DOHH2 (cell line): ENCODE measurements at regions not wholly inside any gene's neighbourhood (a gene's known extent, or its start where the extent isn't known, plus 50 kb on each side); places are given as distances from the start of the nearest gene placed in this dataset.

ENCODE experiments used
- CTCF ChIP-seq: fragments of 200-600 bp; sonication (generic); IDR thresholded peaks from one replicate; pipeline ENCODE4 v1.5.1; 2014; ENCODE audit warnings: antibody characterized with exemption, mild to moderate bottlenecking, low read depth, low read length; ENCODE audit not compliant: poor library complexity, severe bottlenecking
- EZH2phosphoT487 ChIP-seq: fragments of 200-600 bp; sonication (generic); IDR thresholded peaks from 2 replicates; pipeline ENCODE4 v1.6.1; 2017; ENCODE audit warnings: borderline replicate concordance, mild to moderate bottlenecking, antibody characterized with exemption, low read length, moderate library complexity, mixed read lengths

GRCh38 chr2:177155631-177156030 is 57.0 kb upstream of the HNRNPA3 start:
- no peak for TF ChIP-seq CTCF
- no peak for TF ChIP-seq EZH2phosphoT487
